HEK293 (cell line): ENCODE measurements at regions not wholly inside any gene's neighbourhood (a gene's known extent, or its start where the extent isn't known, plus 50 kb on each side); places are given as distances from the start of the nearest gene placed in this dataset.

Source experiments
- CTCF ChIP-seq: fragments of 450-650 bp; formaldehyde crosslinking; IDR thresholded peaks from 2 replicates; pipeline ENCODE4 v1.5.1; 2016; ENCODE audit warnings: missing biosample characterization, missing genetic modification characterization
- TCF7L2 ChIP-seq: IDR thresholded peaks from 2 replicates; pipeline ENCODE4 v1.6.1; 2011; ENCODE audit warnings: low read depth, mild to moderate bottlenecking, inconsistent platforms, low read length, moderate library complexity, borderline replicate concordance
- ZEB2 ChIP-seq: fragments of 450-650 bp; formaldehyde crosslinking; IDR thresholded peaks from 2 replicates; pipeline ENCODE4 v1.5.1; 2016; ENCODE audit warnings: missing biosample characterization, missing genetic modification characterization
- ZFP41 ChIP-seq: fragments of 450-650 bp; formaldehyde crosslinking; IDR thresholded peaks from 2 replicates; pipeline ENCODE4 v1.5.1; 2016; ENCODE audit warnings: missing biosample characterization, missing genetic modification characterization, borderline replicate concordance
- ZNF18 ChIP-seq: fragments of 450-650 bp; formaldehyde crosslinking; IDR thresholded peaks from 2 replicates; pipeline ENCODE4 v1.5.1; 2016; ENCODE audit warnings: missing biosample characterization, missing genetic modification characterization
- ZNF302 ChIP-seq: fragments of 450-650 bp; formaldehyde crosslinking; IDR thresholded peaks from 2 replicates; pipeline ENCODE4 v1.5.1; 2016; ENCODE audit warnings: missing biosample characterization, missing genetic modification characterization, low read depth
- ZNF768 ChIP-seq: fragments of 450-650 bp; formaldehyde crosslinking; IDR thresholded peaks from 2 replicates; pipeline ENCODE4 v1.5.1; 2018; ENCODE audit warnings: missing biosample characterization, mild to moderate bottlenecking, missing genetic modification characterization
- ZSCAN16 ChIP-seq: fragments of 450-650 bp; formaldehyde crosslinking; IDR thresholded peaks from 2 replicates; pipeline ENCODE4 v1.5.1; 2016; ENCODE audit warnings: missing biosample characterization, missing genetic modification characterization
- ZXDB ChIP-seq: fragments of 450-650 bp; formaldehyde crosslinking; IDR thresholded peaks from 2 replicates; pipeline ENCODE4 v1.5.1; 2016; ENCODE audit warnings: missing biosample characterization, missing genetic modification characterization
- TF ChIP-seq, protein P1 (sequence below): IDR thresholded peaks from 2 replicates; pipeline ENCODE4 v1.6.1; 2011; ENCODE audit warnings: mild to moderate bottlenecking, low read depth, low read length, borderline replicate concordance
- TF ChIP-seq, protein P2 (sequence below): fragments of 450-650 bp; IDR thresholded peaks from 2 replicates; pipeline ENCODE4 v1.5.1; 2018; ENCODE audit warnings: missing biosample characterization, mild to moderate bottlenecking, missing genetic modification characterization
- TF ChIP-seq, protein P3 (sequence below): fragments of 450-650 bp; formaldehyde crosslinking; conservative IDR thresholded peaks from 2 replicates; pipeline ENCODE4 v1.5.1; 2016; ENCODE audit warnings: low read depth, missing biosample characterization, missing genetic modification characterization

GRCh38 chr18:73220663-73221062, 352.9 kb upstream of the NETO1 start:
- TF ChIP-seq, protein P1, sequence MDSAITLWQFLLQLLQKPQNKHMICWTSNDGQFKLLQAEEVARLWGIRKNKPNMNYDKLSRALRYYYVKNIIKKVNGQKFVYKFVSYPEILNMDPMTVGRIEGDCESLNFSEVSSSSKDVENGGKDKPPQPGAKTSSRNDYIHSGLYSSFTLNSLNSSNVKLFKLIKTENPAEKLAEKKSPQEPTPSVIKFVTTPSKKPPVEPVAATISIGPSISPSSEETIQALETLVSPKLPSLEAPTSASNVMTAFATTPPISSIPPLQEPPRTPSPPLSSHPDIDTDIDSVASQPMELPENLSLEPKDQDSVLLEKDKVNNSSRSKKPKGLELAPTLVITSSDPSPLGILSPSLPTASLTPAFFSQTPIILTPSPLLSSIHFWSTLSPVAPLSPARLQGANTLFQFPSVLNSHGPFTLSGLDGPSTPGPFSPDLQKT: no peak
- TF ChIP-seq TCF7L2 (no peak), ZNF302 (no peak), ZXDB (tag by site-specific recombination) (no peak), ZEB2 (tag by site-specific recombination) (no peak), CTCF (no peak), ZFP41 (tag by site-specific recombination) (no peak), ZNF768 (tag by site-specific recombination) (no peak), ZNF18 (tag by site-specific recombination) (no peak), ZSCAN16 (tag by site-specific recombination) (no peak)
- TF ChIP-seq, protein P2, sequence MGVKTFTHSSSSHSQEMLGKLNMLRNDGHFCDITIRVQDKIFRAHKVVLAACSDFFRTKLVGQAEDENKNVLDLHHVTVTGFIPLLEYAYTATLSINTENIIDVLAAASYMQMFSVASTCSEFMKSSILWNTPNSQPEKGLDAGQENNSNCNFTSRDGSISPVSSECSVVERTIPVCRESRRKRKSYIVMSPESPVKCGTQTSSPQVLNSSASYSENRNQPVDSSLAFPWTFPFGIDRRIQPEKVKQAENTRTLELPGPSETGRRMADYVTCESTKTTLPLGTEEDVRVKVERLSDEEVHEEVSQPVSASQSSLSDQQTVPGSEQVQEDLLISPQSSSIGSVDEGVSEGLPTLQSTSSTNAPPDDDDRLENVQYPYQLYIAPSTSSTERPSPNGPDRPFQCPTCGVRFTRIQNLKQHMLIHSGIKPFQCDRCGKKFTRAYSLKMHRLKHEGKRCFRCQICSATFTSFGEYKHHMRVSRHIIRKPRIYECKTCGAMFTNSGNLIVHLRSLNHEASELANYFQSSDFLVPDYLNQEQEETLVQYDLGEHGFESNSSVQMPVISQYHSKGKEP (tag by site-specific recombination): no peak
- TF ChIP-seq, protein P3, sequence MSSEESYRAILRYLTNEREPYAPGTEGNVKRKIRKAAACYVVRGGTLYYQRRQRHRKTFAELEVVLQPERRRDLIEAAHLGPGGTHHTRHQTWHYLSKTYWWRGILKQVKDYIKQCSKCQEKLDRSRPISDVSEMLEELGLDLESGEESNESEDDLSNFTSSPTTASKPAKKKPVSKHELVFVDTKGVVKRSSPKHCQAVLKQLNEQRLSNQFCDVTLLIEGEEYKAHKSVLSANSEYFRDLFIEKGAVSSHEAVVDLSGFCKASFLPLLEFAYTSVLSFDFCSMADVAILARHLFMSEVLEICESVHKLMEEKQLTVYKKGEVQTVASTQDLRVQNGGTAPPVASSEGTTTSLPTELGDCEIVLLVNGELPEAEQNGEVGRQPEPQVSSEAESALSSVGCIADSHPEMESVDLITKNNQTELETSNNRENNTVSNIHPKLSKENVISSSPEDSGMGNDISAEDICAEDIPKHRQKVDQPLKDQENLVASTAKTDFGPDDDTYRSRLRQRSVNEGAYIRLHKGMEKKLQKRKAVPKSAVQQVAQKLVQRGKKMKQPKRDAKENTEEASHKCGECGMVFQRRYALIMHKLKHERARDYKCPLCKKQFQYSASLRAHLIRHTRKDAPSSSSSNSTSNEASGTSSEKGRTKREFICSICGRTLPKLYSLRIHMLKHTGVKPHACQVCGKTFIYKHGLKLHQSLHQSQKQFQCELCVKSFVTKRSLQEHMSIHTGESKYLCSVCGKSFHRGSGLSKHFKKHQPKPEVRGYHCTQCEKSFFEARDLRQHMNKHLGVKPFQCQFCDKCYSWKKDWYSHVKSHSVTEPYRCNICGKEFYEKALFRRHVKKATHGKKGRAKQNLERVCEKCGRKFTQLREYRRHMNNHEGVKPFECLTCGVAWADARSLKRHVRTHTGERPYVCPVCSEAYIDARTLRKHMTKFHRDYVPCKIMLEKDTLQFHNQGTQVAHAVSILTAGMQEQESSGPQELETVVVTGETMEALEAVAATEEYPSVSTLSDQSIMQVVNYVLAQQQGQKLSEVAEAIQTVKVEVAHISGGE: no peak
